GM12878 (cell line): ENCODE measurements at regions not wholly inside any gene's neighbourhood (a gene's known extent, or its start where the extent isn't known, plus 50 kb on each side); places are given as distances from the start of the nearest gene placed in this dataset.

Source experiments
- ATAC-seq: fragments of 200-7000 bp; cut with Tn5 transposase; 3 replicates; pipeline ENCODE4 v1.9.1; 2020; ENCODE audit warnings: mild to moderate bottlenecking, moderate library complexity
- BruUV-seq: library from RNA; stranded (reverse); fragments of 400-500 nt; replicated peaks from 2 replicates; lab custom pipeline; 2021; lab: Mats Ljungman, UMichigan
- CTCF ChIA-PET: fragments of 300-600 bp; sonication (Branson Sonifier 250); formaldehyde crosslinking; extraction: SDS; loops from one replicate; lab custom pipeline; 2021; ENCODE audit warnings: inconsistent platforms; lab: Yijun Ruan, JAX
- POLR2A ChIA-PET: fragments of 350-600 bp; formaldehyde crosslinking; extraction: SDS; loops from one replicate; lab custom pipeline; 2021; ENCODE audit warnings: inconsistent platforms; lab: Charles Lee
- RAD21 ChIA-PET: fragments of 300-600 bp; sonication (Branson Sonifier 250); formaldehyde crosslinking; loops from one replicate; lab custom pipeline; 2023; ENCODE audit warnings: antibody characterized with exemption; ENCODE audit not compliant: unreplicated experiment; lab: Charles Lee
- SMC1A ChIA-PET: fragments of 300-600 bp; sonication (Branson Sonifier 250); formaldehyde crosslinking; loops from one replicate; lab custom pipeline; 2023; ENCODE audit not compliant: unreplicated experiment, uncharacterized antibody; lab: Charles Lee
- DNase-seq: peaks from one replicate; pipeline ENCODE4 v3.0.0-alpha.2; 2011; ENCODE audit warnings: low read depth, low spot score
- FAIRE-seq: peaks from 3 replicates; lab custom pipeline; 2011; peaks lifted over from hg19 to GRCh38; lab: Jason Lieb, UNC
- H2AFZ ChIP-seq: 2 replicates; pipeline ENCODE4 v1.6.0; 2011; ENCODE audit warnings: low read depth, low read length, control low read depth; ENCODE audit not compliant: control insufficient read depth
- H3K27ac ChIP-seq: 2 replicates; pipeline ENCODE4 v1.5.1; 2011; ENCODE audit warnings: control low read depth; ENCODE audit not compliant: control insufficient read depth, insufficient read depth
- H3K27me3 ChIP-seq, 2 experiments: replicated peaks in 1 of 2; 2 replicates each; pipeline versions ENCODE4 v1.6.0 to v1.6.1; 2011; ENCODE audit warnings: low read length in 1 of 2; ENCODE audit not compliant: control insufficient read depth in 2 of 2, insufficient read depth in 2 of 2
- H3K36me3 ChIP-seq, 2 experiments: 2 replicates each; pipeline ENCODE4 v1.5.1; 2011; ENCODE audit warnings: low read length in 1 of 2; ENCODE audit not compliant: control insufficient read depth in 2 of 2, insufficient read depth in 2 of 2
- H3K4me1 ChIP-seq: 2 replicates; pipeline ENCODE4 v1.6.1; 2011; ENCODE audit warnings: mild to moderate bottlenecking, low read length, moderate library complexity, mixed read lengths; ENCODE audit not compliant: control insufficient read depth, insufficient read depth
- H3K4me2 ChIP-seq: 2 replicates; pipeline ENCODE4 v1.6.0; 2011; ENCODE audit warnings: control low read depth; ENCODE audit not compliant: control insufficient read depth, insufficient read depth
- H3K4me3 ChIP-seq: fragments of 200-600 bp; sonication (generic); 2 replicates; pipeline ENCODE4 v1.5.1; 2016
- H3K79me2 ChIP-seq: 2 replicates; pipeline ENCODE4 v1.6.0; 2011; ENCODE audit warnings: low read length; ENCODE audit not compliant: control insufficient read depth, insufficient read depth
- H3K9ac ChIP-seq: 2 replicates; pipeline ENCODE4 v1.8.0; 2011; ENCODE audit warnings: low read length, control low read depth, mixed read lengths; ENCODE audit not compliant: control insufficient read depth, insufficient read depth
- H3K9me3 ChIP-seq: replicated peaks from 3 replicates; pipeline ENCODE4 v1.5.1; 2011; ENCODE audit warnings: mild to moderate bottlenecking, low read length; ENCODE audit not compliant: control insufficient read depth, insufficient read depth
- H4K20me1 ChIP-seq: 2 replicates; pipeline ENCODE4 v1.6.0; 2011; ENCODE audit not compliant: control insufficient read depth, insufficient read depth
- ATF7 ChIP-seq: fragments of 450-650 bp; IDR thresholded peaks from 2 replicates; pipeline ENCODE4 v1.6.1; 2016; ENCODE audit warnings: low read depth, mild to moderate bottlenecking
- BCLAF1 ChIP-seq: fragments of 450-650 bp; IDR thresholded peaks from 2 replicates; pipeline ENCODE4 v1.6.1; 2017; ENCODE audit warnings: antibody characterized with exemption, mild to moderate bottlenecking, moderate library complexity
- BRCA1 ChIP-seq: IDR thresholded peaks from 2 replicates; pipeline ENCODE4 v1.6.1; 2011; ENCODE audit warnings: low read depth, low read length, improper control_type of control experiment
- CBX5 ChIP-seq: sonication (generic); IDR thresholded peaks from 2 replicates; pipeline ENCODE4 v1.6.1; 2016; ENCODE audit warnings: low read depth, moderate library complexity, mild to moderate bottlenecking, inconsistent platforms
- FOS ChIP-seq: IDR thresholded peaks from 3 replicates; pipeline ENCODE4 v1.6.1; 2011; ENCODE audit warnings: borderline replicate concordance; ENCODE audit not compliant: insufficient read length; ENCODE audit errors: extremely low read depth
- IKZF2 ChIP-seq, 2 experiments: fragments of 450-650 bp; IDR thresholded peaks; 2 replicates each; pipeline ENCODE4 v1.6.1; 2017; ENCODE audit warnings: mild to moderate bottlenecking in 2 of 2, moderate library complexity in 2 of 2
- JUNB ChIP-seq: IDR thresholded peaks from 2 replicates; pipeline ENCODE4 v1.6.1; 2016; ENCODE audit warnings: antibody characterized with exemption, mild to moderate bottlenecking
- KAT2A ChIP-seq: conservative IDR thresholded peaks from 2 replicates; pipeline ENCODE4 v1.6.1; 2011; ENCODE audit warnings: low read depth, low read length; ENCODE audit not compliant: control insufficient read depth
- MEF2A ChIP-seq: IDR thresholded peaks from 2 replicates; pipeline ENCODE4 v1.6.1; 2011; ENCODE audit warnings: low read depth, mild to moderate bottlenecking, low read length, moderate library complexity; ENCODE audit not compliant: insufficient read depth
- MLLT1 ChIP-seq: fragments of 450-650 bp; IDR thresholded peaks from 2 replicates; pipeline ENCODE4 v1.6.1; 2016; ENCODE audit warnings: mild to moderate bottlenecking
- NR2C2 ChIP-seq: IDR thresholded peaks from 2 replicates; pipeline ENCODE4 v1.6.1; 2011; ENCODE audit warnings: borderline replicate concordance, low read depth; ENCODE audit not compliant: control insufficient read depth, insufficient read length
- RUNX3 ChIP-seq: IDR thresholded peaks from 2 replicates; pipeline ENCODE4 v1.6.1; 2012; ENCODE audit warnings: low read length, inconsistent platforms
- SMAD5 ChIP-seq: IDR thresholded peaks from 2 replicates; pipeline ENCODE4 v1.6.1; 2016; ENCODE audit warnings: antibody characterized with exemption, low read depth
- SUZ12 ChIP-seq: fragments of 200-600 bp; sonication (generic); IDR thresholded peaks from one replicate; pipeline ENCODE4 v1.6.1; 2018; ENCODE audit warnings: antibody characterized with exemption, mild to moderate bottlenecking; ENCODE audit not compliant: unreplicated experiment
- TCF12 ChIP-seq: IDR thresholded peaks from 2 replicates; pipeline ENCODE4 v1.6.1; 2011; ENCODE audit warnings: low read depth, mild to moderate bottlenecking, low read length
- USF1 ChIP-seq: IDR thresholded peaks from 2 replicates; pipeline ENCODE4 v1.6.1; 2011; ENCODE audit warnings: borderline replicate concordance, low read depth, mild to moderate bottlenecking, moderate library complexity, mixed read lengths, low read length; ENCODE audit not compliant: insufficient read depth; ENCODE audit errors: extremely low read length
- WRNIP1 ChIP-seq: IDR thresholded peaks from 2 replicates; pipeline ENCODE4 v1.6.1; 2011; ENCODE audit warnings: low read depth, low read length, improper control_type of control experiment, borderline replicate concordance
- YY1 ChIP-seq: IDR thresholded peaks from 2 replicates; pipeline ENCODE4 v1.6.1; 2011; ENCODE audit warnings: low read depth, mild to moderate bottlenecking, low read length
- ZBED1 ChIP-seq: IDR thresholded peaks from 2 replicates; pipeline ENCODE4 v1.6.1; 2016; ENCODE audit warnings: borderline replicate concordance
- ZNF207 ChIP-seq: fragments of 450-650 bp; IDR thresholded peaks from 2 replicates; pipeline ENCODE4 v1.6.1; 2014; ENCODE audit warnings: antibody characterized with exemption, mild to moderate bottlenecking, borderline replicate concordance
- ZNF217 ChIP-seq: fragments of 450-650 bp; IDR thresholded peaks from 2 replicates; pipeline ENCODE4 v1.6.1; 2017; ENCODE audit warnings: antibody characterized with exemption, mild to moderate bottlenecking
- WGBS: methylation state at CpG from one replicate; pipeline ENCODE4 v1.1.6; 2016; ENCODE audit warnings: low lambda C conversion rate; ENCODE audit not compliant: insufficient replicate concordance, insufficient coverage; ENCODE audit errors: missing lambda C conversion rate; 5-methylcytosine and 5-hydroxymethylcytosine counted together
- in situ Hi-C: fragments of 300-500 bp; cut with MboI; formaldehyde crosslinking; loops from 9 replicates; pipeline ENCODE4 v1.14.3; 2018; ENCODE audit warnings: mixed read lengths
- intact Hi-C: fragments of 100-400 bp; cut with micrococcal nuclease; formaldehyde crosslinking; loops from one replicate; pipeline ENCODE4 v1.14.2; 2022; ENCODE audit not compliant: unreplicated experiment

GRCh38 chr6:135577059-135577538 is 79.6 kb upstream of the AHI1 start:
- ChIA-PET SMC1A (interaction anchor here (0.8 kb wide), 1 partner anchor 9 kb away, joined by 4 read pairs; no protein-coding TSS in a partner anchor), RAD21 (interaction anchor here (1.0 kb wide), 1 partner anchor 8 kb away, joined by 3 read pairs; no protein-coding TSS in a partner anchor), CTCF (interaction anchor here (0.5 to 1.2 kb wide), 2 partner anchors 9 to 1206 kb away, joined by 4 read pairs; no protein-coding TSS in a partner anchor), POLR2A (interaction anchor here (0.6 kb wide), 1 partner anchor 1483 kb away, joined by 4 read pairs; no protein-coding TSS in a partner anchor)
- H3K27ac ChIP-seq: no peak overlapping the region
- peak; percentile 89 for FAIRE-seq
- in situ Hi-C loops: no loop called here
- no peaks in the 10 kb centered on the region for H3K4me1 ChIP-seq
- no peak overlapping the region for H3K9ac ChIP-seq
- no peak overlapping the region for H2AFZ ChIP-seq
- no peak overlapping the region for H3K4me2 ChIP-seq
- 0% methylated on average over 1 of the region's 1 CpG for WGBS
- DNase-seq: peak; percentile 41
- ATAC-seq: peak; percentile 91
- no peaks in the 10 kb centered on the region for H3K9me3 ChIP-seq
- no TSS peak for BruUV-seq
- no peaks in the 10 kb centered on the region for H3K27me3 ChIP-seq
- H3K79me2 ChIP-seq: no peaks in the 10 kb centered on the region
- no peaks in the 10 kb centered on the region for H4K20me1 ChIP-seq
- H3K36me3 ChIP-seq: no peaks in the 10 kb centered on the region
- H3K4me3 ChIP-seq: no peak overlapping the region
- intact Hi-C loops: no loop called here
- TF ChIP-seq USF1: no peak
- TF ChIP-seq CBX5: no peak; the same call in 1 of the 2 replicates
- 0 out of 4 replicates have a peak, but pooled peaks of 1 of the 2 experiments have one; percentile 21 for TF ChIP-seq IKZF2 (IDR thresholded peaks at IDR 0.05)
- TF ChIP-seq NR2C2: no peak
- no peak for TF ChIP-seq TCF12
- no peak for TF ChIP-seq YY1
- TF ChIP-seq ZNF217: peak; percentile 63; the same call in 1 of the 2 replicates
- TF ChIP-seq ATF7: peak; percentile 24; the same call in 1 of the 2 replicates
- TF ChIP-seq WRNIP1: no peak
- TF ChIP-seq BCLAF1: no peak
- peak; percentile 93 for TF ChIP-seq RUNX3
- no peak for TF ChIP-seq KAT2A
- TF ChIP-seq MLLT1: no peak
- TF ChIP-seq ZBED1: peak; percentile 87; the same call in 1 of the 2 replicates
- peak; percentile 57 for TF ChIP-seq JUNB
- TF ChIP-seq ZNF207: no peak
- no peak for TF ChIP-seq BRCA1
- no peak for TF ChIP-seq SMAD5
- TF ChIP-seq MEF2A: peak; percentile 95
- TF ChIP-seq FOS: no peak
- TF ChIP-seq SUZ12: no peak
